Hepatocyte (in vitro differentiated cells): ENCODE measurements at regions not wholly inside any gene's neighbourhood (a gene's known extent, or its start where the extent isn't known, plus 50 kb on each side); places are given as distances from the start of the nearest gene placed in this dataset.

Experiments
- EZH2 ChIP-seq: fragments of 200-600 bp; sonication (generic); IDR thresholded peaks from 2 replicates; pipeline ENCODE4 v1.6.1; 2016; ENCODE audit warnings: antibody characterized with exemption, mild to moderate bottlenecking, borderline replicate concordance
- EZH2phosphoT487 ChIP-seq: fragments of 200-600 bp; sonication (generic); IDR thresholded peaks from one replicate; pipeline ENCODE4 v1.6.1; 2018; ENCODE audit warnings: antibody characterized with exemption, mild to moderate bottlenecking, low read depth, moderate library complexity; ENCODE audit not compliant: unreplicated experiment, severe bottlenecking
- TF ChIP-seq, protein P1 (sequence below): fragments of 200-600 bp; sonication (generic); IDR thresholded peaks from 2 replicates; pipeline ENCODE4 v1.5.1; 2016; ENCODE audit warnings: antibody characterized with exemption, mild to moderate bottlenecking; ENCODE audit not compliant: poor library complexity

DNA sequence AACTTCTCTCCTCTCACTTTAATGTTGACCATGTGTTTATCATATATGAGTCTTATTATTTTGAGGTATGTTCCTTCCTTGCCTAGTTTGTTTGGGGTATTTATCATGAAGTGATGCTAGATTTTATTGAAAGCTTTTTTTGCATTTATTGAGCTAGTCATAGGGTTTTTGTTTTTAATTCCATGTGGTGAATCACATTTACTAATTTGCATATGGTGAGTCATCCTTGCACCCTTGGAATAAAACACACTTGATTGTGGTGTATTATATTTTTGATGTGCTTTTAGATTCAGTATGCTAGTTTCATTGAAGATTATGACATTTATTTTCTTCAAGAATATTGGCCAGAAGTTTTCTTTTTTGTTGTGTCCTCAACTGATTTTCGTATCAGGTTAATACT is 464.6 kb downstream of the PCDH18 start:
- TF ChIP-seq, protein P1, sequence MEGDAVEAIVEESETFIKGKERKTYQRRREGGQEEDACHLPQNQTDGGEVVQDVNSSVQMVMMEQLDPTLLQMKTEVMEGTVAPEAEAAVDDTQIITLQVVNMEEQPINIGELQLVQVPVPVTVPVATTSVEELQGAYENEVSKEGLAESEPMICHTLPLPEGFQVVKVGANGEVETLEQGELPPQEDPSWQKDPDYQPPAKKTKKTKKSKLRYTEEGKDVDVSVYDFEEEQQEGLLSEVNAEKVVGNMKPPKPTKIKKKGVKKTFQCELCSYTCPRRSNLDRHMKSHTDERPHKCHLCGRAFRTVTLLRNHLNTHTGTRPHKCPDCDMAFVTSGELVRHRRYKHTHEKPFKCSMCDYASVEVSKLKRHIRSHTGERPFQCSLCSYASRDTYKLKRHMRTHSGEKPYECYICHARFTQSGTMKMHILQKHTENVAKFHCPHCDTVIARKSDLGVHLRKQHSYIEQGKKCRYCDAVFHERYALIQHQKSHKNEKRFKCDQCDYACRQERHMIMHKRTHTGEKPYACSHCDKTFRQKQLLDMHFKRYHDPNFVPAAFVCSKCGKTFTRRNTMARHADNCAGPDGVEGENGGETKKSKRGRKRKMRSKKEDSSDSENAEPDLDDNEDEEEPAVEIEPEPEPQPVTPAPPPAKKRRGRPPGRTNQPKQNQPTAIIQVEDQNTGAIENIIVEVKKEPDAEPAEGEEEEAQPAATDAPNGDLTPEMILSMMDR = no peak
- TF ChIP-seq EZH2 (no peak), EZH2phosphoT487 (no peak)
